PC-3 (cell line): ENCODE measurements at regions not wholly inside any gene's neighbourhood (a gene's known extent, or its start where the extent isn't known, plus 50 kb on each side); places are given as distances from the start of the nearest gene placed in this dataset.

ENCODE experiments used
- ATAC-seq: fragments of 200-7000 bp; cut with Tn5 transposase; 2 replicates; pipeline ENCODE4 v1.9.1; 2020; ENCODE audit warnings: mild to moderate bottlenecking, moderate library complexity
- BruUV-seq: library from RNA; stranded (reverse); fragments of 400-500 nt; replicated peaks from 2 replicates; lab custom pipeline; 2021; lab: Mats Ljungman, UMichigan
- CTCF ChIA-PET: fragments of 300-600 bp; sonication (Branson Sonifier 250); formaldehyde crosslinking; loops from one replicate; lab custom pipeline; 2022; ENCODE audit warnings: antibody characterized with exemption; lab: Charles Lee
- POLR2A ChIA-PET: fragments of 300-600 bp; sonication (Branson Sonifier 250); formaldehyde crosslinking; loops from one replicate; lab custom pipeline; 2022; ENCODE audit warnings: antibody characterized with exemption; ENCODE audit not compliant: unreplicated experiment; lab: Charles Lee
- DNase-seq: peaks from one replicate; pipeline ENCODE4 v3.0.0-alpha.2; 2015
- H2AFZ ChIP-seq: fragments of 300-600 bp; sonication (generic); 2 replicates; pipeline ENCODE4 v1.6.0; 2016; ENCODE audit warnings: antibody characterized with exemption, low read length
- H3F3A ChIP-seq: fragments of 300-600 bp; sonication (generic); one replicate; pipeline ENCODE4 v1.6.0; 2017; ENCODE audit warnings: antibody characterized with exemption, low read length, control low read depth, mild to moderate bottlenecking; ENCODE audit not compliant: unreplicated experiment
- H3K27ac ChIP-seq: fragments of 300-600 bp; sonication (generic); 2 replicates; pipeline ENCODE4 v1.5.1; 2016; ENCODE audit warnings: mild to moderate bottlenecking, low read length
- H3K27me3 ChIP-seq: fragments of 300-600 bp; sonication (generic); 2 replicates; pipeline ENCODE4 v1.6.1; 2016; ENCODE audit warnings: low read length, mixed read lengths
- H3K36me3 ChIP-seq: fragments of 300-600 bp; sonication (generic); 2 replicates; pipeline ENCODE4 v1.6.1; 2016; ENCODE audit warnings: low read depth, mixed run types, low read length, mixed read lengths
- H3K4me1 ChIP-seq: fragments of 300-600 bp; sonication (generic); 2 replicates; pipeline ENCODE4 v1.5.1; 2016; ENCODE audit warnings: low read length; ENCODE audit not compliant: insufficient read depth
- H3K4me2 ChIP-seq: fragments of 300-600 bp; sonication (generic); 2 replicates; pipeline ENCODE4 v1.6.0; 2016; ENCODE audit warnings: low read length
- H3K4me3 ChIP-seq: fragments of 300-600 bp; sonication (generic); 2 replicates; pipeline ENCODE4 v1.5.1; 2016; ENCODE audit warnings: mild to moderate bottlenecking, low read length, mixed read lengths
- H3K79me2 ChIP-seq: fragments of 300-600 bp; sonication (generic); 2 replicates; pipeline ENCODE4 v1.6.1; 2017; ENCODE audit warnings: low read length, mixed read lengths
- H3K9ac ChIP-seq: fragments of 300-600 bp; sonication (generic); 2 replicates; pipeline ENCODE4 v1.6.0; 2016; ENCODE audit warnings: mild to moderate bottlenecking, low read length
- H3K9me2 ChIP-seq: fragments of 300-600 bp; sonication (generic); replicated peaks from 2 replicates; pipeline ENCODE4 v1.6.1; 2016; ENCODE audit warnings: mixed run types, low read length, mixed read lengths
- H3K9me3 ChIP-seq: fragments of 300-600 bp; sonication (generic); 2 replicates; pipeline ENCODE4 v1.6.1; 2016; ENCODE audit warnings: low read length, mixed read lengths
- H4K20me1 ChIP-seq: fragments of 300-600 bp; sonication (generic); 2 replicates; pipeline ENCODE4 v1.6.1; 2016; ENCODE audit warnings: low read length, mixed read lengths
- CTCF ChIP-seq: fragments of 300-600 bp; sonication (generic); conservative IDR thresholded peaks from 2 replicates; pipeline ENCODE4 v1.5.1; 2017; ENCODE audit warnings: antibody characterized with exemption, low read depth, mild to moderate bottlenecking, low read length
- EZH2 ChIP-seq: fragments of 300-600 bp; sonication (generic); IDR thresholded peaks from one replicate; pipeline ENCODE4 v1.6.1; 2017; ENCODE audit warnings: antibody characterized with exemption, mild to moderate bottlenecking, low read length; ENCODE audit not compliant: unreplicated experiment
- EZH2phosphoT487 ChIP-seq: fragments of 300-600 bp; sonication (generic); IDR thresholded peaks from 2 replicates; pipeline ENCODE4 v1.6.1; 2018; ENCODE audit warnings: mild to moderate bottlenecking, antibody characterized with exemption, low read length, borderline replicate concordance
- intact Hi-C: fragments of 100-400 bp; cut with micrococcal nuclease; formaldehyde crosslinking; loops from 2 replicates; pipeline ENCODE4 v1.9.0; 2023

- ATAC-seq (no peak), DNase-seq (no peak)
- intact Hi-C loops = no loop called here
- no peak overlapping the region for H2AFZ ChIP-seq
- ChIA-PET CTCF (no interaction called here), POLR2A (no interaction called here)
- peaks cover 6% of the 10 kb centered on the region; the same call in 1 of the 2 replicates for H3K27me3 ChIP-seq
- no peak overlapping the region for H3K9ac ChIP-seq
- H4K20me1 ChIP-seq = no peaks in the 10 kb centered on the region
- no peak overlapping the region for H3K4me2 ChIP-seq
- H3K27ac ChIP-seq = no peak overlapping the region
- TF ChIP-seq CTCF = no peak
- no peak for TF ChIP-seq EZH2phosphoT487
- no peak for TF ChIP-seq EZH2
- no TSS peak for BruUV-seq
- H3K4me3 ChIP-seq = no peak overlapping the region
- H3K79me2 ChIP-seq = no peaks in the 10 kb centered on the region
- no peaks in the 10 kb centered on the region for H3K4me1 ChIP-seq
- no peaks in the 10 kb centered on the region for H3F3A ChIP-seq
- no peaks in the 10 kb centered on the region for H3K36me3 ChIP-seq
- H3K9me3 ChIP-seq = no peaks in the 10 kb centered on the region
- no peaks in the 10 kb centered on the region for H3K9me2 ChIP-seq
Measured at GRCh38 chr6:51552435-51552834, 535.0 kb downstream of the PKHD1 start.

- TF ChIP-seq EZH2 (no peak), CTCF (no peak), EZH2phosphoT487 (no peak)
- no TSS peak for BruUV-seq
- ChIA-PET POLR2A (no interaction called here), CTCF (no interaction called here)
- DNase-seq (no peak), ATAC-seq (no peak)
- Histone ChIP-seq H3K36me3 (no peaks in the 10 kb centered on the region), H3F3A (no peaks in the 10 kb centered on the region), H3K79me2 (no peaks in the 10 kb centered on the region), H3K9ac (no peak overlapping the region), H3K9me2 (no peaks in the 10 kb centered on the region), H3K27me3 (peaks cover 6% of the 10 kb centered on the region; the same call in 1 of the 2 replicates), H2AFZ (no peak overlapping the region), H3K27ac (no peak overlapping the region), H3K9me3 (no peaks in the 10 kb centered on the region), H3K4me1 (no peaks in the 10 kb centered on the region), H3K4me3 (no peak overlapping the region), H4K20me1 (no peaks in the 10 kb centered on the region), H3K4me2 (no peak overlapping the region)
- intact Hi-C loops = no loop called here
Measured at GRCh38 chr6:51553246-51554015, 534.0 kb downstream of the PKHD1 start.

- ChIA-PET CTCF (no interaction called here), POLR2A (no interaction called here)
- no peaks in the 10 kb centered on the region for H3K9me3 ChIP-seq
- H3K79me2 ChIP-seq = no peaks in the 10 kb centered on the region
- no peak overlapping the region for H3K4me3 ChIP-seq
- peaks cover 6% of the 10 kb centered on the region; the same call in 1 of the 2 replicates for H3K27me3 ChIP-seq
- H4K20me1 ChIP-seq = no peaks in the 10 kb centered on the region
- no peaks in the 10 kb centered on the region for H3K9me2 ChIP-seq
- ATAC-seq (no peak), DNase-seq (no peak)
- no peaks in the 10 kb centered on the region for H3K4me1 ChIP-seq
- no peak overlapping the region for H3K27ac ChIP-seq
- no peaks in the 10 kb centered on the region for H3F3A ChIP-seq
- no peak overlapping the region for H3K4me2 ChIP-seq
- no peak for TF ChIP-seq EZH2phosphoT487
- TF ChIP-seq EZH2 = no peak
- no peak for TF ChIP-seq CTCF
- BruUV-seq = no TSS peak
- H3K9ac ChIP-seq = no peak overlapping the region
- intact Hi-C loops = no loop called here
- H2AFZ ChIP-seq = no peak overlapping the region
- H3K36me3 ChIP-seq = no peaks in the 10 kb centered on the region
Measured at GRCh38 chr6:51554029-51554428, 533.4 kb downstream of the PKHD1 start.
